AG04449 (cell line): ENCODE measurements at regions not wholly inside any gene's neighbourhood (a gene's known extent, or its start where the extent isn't known, plus 50 kb on each side); places are given as distances from the start of the nearest gene placed in this dataset.

Source experiments
- CTCF ChIA-PET: fragments of 350-600 bp; formaldehyde crosslinking; extraction: SDS; loops from one replicate; lab custom pipeline; 2021; ENCODE audit warnings: antibody characterized with exemption; lab: Yijun Ruan, JAX
- POLR2A ChIA-PET: fragments of 400-600, 350-600 bp; formaldehyde crosslinking; extraction: SDS; loops from one replicate; lab custom pipeline; 2020; ENCODE audit warnings: antibody characterized with exemption, inconsistent platforms; lab: Yijun Ruan, JAX
- DNase-seq: peaks from one replicate; pipeline ENCODE4 v3.0.0-alpha.2; 2010; ENCODE audit warnings: low read depth, low spot score
- H3K4me3 ChIP-seq: 2 replicates; pipeline ENCODE4 v1.5.1; 2011; ENCODE audit warnings: low read depth, mild to moderate bottlenecking, control low read depth, low read length
- CTCF ChIP-seq: IDR thresholded peaks from one replicate; pipeline ENCODE4 v1.5.1; 2011; ENCODE audit warnings: mild to moderate bottlenecking, moderate library complexity, low read length, control low read depth, inconsistent platforms; ENCODE audit not compliant: insufficient read depth; ENCODE audit errors: missing control alignments

DNA sequence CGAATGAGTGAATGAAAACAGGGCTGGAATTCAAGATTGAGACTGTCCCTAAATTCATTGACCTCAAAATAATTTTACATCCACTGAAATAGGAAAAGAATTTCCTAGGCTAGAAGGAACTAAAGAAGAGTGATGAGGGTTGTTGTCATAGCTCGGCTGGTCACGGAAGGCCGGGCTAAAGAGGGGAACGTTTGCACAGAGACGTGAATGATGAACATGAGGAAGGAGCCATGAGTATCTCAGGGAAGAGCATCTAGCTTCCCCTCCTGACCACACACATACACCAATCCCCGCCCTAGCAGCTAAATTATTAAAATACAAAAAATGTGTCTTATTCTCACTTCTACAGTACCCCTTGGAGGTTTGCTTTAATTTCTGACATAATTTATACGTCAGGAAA lies 124.4 kb upstream of the ABCA1 start:
- CTCF ChIA-PET = interaction anchor here (0.7 to 1.2 kb wide), 4 partner anchors 8 to 189 kb away, joined by 3 to 4 read pairs (median 4); no protein-coding TSS in a partner anchor
- H3K4me3 ChIP-seq = no peak overlapping the region
- POLR2A ChIA-PET = no interaction called here
- no peak for DNase-seq
- TF ChIP-seq CTCF = no peak

DNA sequence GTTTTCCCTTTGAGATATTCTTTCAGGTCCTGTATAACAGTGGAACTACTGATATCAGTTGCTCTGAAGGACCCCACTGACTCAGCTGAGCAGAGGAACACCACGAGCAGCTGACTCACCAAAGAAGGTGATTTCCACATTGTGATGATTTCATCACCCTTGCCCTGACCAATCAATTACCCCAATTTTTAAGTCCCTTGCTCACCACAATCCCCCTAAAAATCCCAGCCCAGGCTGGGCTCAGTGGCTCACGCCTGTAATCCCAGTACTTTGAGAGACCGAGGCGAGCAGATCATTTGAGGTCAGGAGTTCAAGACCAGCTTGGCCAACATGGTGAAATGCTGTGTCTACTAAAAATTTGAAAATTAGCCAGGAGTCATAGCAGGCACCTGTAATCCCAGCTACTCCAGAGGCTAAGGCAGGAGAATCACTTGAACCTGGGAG lies 125.3 kb upstream of the ABCA1 start:
- no peak for TF ChIP-seq CTCF
- H3K4me3 ChIP-seq = no peak overlapping the region
- ChIA-PET POLR2A (no interaction called here), CTCF (interaction anchor here (0.7 to 1.0 kb wide), 2 partner anchors 9 to 12 kb away, joined by 3 read pairs; no protein-coding TSS in a partner anchor)
- no peak for DNase-seq

- no peak for TF ChIP-seq CTCF
- no peak overlapping the region for H3K4me3 ChIP-seq
- POLR2A ChIA-PET = interaction anchor here (1.0 to 1.1 kb wide), 2 partner anchors 9 to 10 kb away, joined by 3 read pairs; no protein-coding TSS in a partner anchor
- CTCF ChIA-PET = interaction anchor here (1.0 to 1.4 kb wide), 2 partner anchors 9 to 11 kb away, joined by 3 read pairs; no protein-coding TSS in a partner anchor
- no peak for DNase-seq
These were observed 126.5 kb upstream of the ABCA1 start for GRCh38 chr9:105054491-105054890.

GRCh38 chr9:105055917-105056316 lies 128.0 kb upstream of the ABCA1 start:
- no peak overlapping the region for H3K4me3 ChIP-seq
- no peak for TF ChIP-seq CTCF
- CTCF ChIA-PET = no interaction called here
- DNase-seq = no peak
- POLR2A ChIA-PET = no interaction called here

- no peak for DNase-seq
- TF ChIP-seq CTCF = no peak
- H3K4me3 ChIP-seq = no peak overlapping the region
- POLR2A ChIA-PET = no interaction called here
- CTCF ChIA-PET = no interaction called here
These were observed 129.6 kb upstream of the ABCA1 start for GRCh38 chr9:105057551-105057950.

DNA sequence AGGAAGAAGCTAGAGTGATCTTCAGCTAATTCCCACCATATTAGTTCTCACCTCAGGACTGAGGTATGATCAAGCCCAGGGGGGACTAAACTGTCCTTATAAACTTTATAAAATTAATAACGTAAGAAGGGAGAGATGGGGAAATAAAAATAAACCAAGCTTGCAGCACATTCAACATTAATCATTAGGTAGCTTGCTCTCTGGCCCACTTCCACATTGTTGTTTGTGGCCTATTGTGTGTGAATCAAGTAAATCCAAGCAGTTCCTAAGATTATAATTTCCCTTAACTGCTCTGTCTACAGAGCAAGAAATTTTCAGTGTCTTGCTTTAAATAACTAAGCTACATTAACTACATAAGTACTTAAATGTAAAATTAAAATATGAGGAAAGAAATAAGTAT lies 131.3 kb upstream of the ABCA1 start:
- DNase-seq = no peak
- H3K4me3 ChIP-seq = no peak overlapping the region
- no peak for TF ChIP-seq CTCF
- ChIA-PET CTCF (no interaction called here), POLR2A (no interaction called here)
